ENCODE measurements at regions not wholly inside any gene's neighbourhood (a gene's known extent, or its start where the extent isn't known, plus 50 kb on each side); places are given as distances from the start of the nearest gene placed in this dataset.

DNA sequence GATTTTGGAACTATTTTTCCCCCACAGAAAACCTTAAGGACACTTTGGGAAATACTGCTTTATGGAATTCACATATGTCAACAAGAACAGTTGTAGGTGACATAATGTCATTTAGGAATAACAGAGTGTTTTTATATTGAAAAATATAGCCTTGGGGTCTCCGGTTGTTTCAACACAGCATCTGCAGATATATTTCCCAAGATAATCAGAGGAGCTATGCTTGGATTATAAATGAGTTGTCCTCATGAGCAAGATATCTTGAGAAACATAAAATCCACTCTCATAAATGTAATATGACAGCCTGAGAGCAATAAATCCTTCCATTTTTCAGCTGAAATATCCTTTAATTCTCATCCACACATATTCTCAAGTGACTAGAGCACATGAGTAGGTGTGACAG, 473.7 kb upstream of the LMCD1 start:
- TF ChIP-seq, protein P1, sequence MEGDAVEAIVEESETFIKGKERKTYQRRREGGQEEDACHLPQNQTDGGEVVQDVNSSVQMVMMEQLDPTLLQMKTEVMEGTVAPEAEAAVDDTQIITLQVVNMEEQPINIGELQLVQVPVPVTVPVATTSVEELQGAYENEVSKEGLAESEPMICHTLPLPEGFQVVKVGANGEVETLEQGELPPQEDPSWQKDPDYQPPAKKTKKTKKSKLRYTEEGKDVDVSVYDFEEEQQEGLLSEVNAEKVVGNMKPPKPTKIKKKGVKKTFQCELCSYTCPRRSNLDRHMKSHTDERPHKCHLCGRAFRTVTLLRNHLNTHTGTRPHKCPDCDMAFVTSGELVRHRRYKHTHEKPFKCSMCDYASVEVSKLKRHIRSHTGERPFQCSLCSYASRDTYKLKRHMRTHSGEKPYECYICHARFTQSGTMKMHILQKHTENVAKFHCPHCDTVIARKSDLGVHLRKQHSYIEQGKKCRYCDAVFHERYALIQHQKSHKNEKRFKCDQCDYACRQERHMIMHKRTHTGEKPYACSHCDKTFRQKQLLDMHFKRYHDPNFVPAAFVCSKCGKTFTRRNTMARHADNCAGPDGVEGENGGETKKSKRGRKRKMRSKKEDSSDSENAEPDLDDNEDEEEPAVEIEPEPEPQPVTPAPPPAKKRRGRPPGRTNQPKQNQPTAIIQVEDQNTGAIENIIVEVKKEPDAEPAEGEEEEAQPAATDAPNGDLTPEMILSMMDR (conservative IDR thresholded peaks at IDR 0.05; ENCODE audit: low read length) = no peak
- TF ChIP-seq EZH2phosphoT487 (IDR thresholded peaks at IDR 0.05; ENCODE audit: borderline replicate concordance, low read depth, low read length) = no peak

Measured in OCI-LY7 (cell line).